HK-2 (cell line): ENCODE measurements at regions not wholly inside any gene's neighbourhood (a gene's known extent, or its start where the extent isn't known, plus 50 kb on each side); places are given as distances from the start of the nearest gene placed in this dataset.
"Not testable (repeated sequence)": the region's sequence is repeated elsewhere in the genome, so short reads cannot be mapped to it uniquely, and the experiment has no call there.

Experiments used
- DNase-seq: peaks from one replicate; pipeline ENCODE4 v3.0.0-alpha.2; 2018; ENCODE audit not compliant: unreplicated experiment

DNA sequence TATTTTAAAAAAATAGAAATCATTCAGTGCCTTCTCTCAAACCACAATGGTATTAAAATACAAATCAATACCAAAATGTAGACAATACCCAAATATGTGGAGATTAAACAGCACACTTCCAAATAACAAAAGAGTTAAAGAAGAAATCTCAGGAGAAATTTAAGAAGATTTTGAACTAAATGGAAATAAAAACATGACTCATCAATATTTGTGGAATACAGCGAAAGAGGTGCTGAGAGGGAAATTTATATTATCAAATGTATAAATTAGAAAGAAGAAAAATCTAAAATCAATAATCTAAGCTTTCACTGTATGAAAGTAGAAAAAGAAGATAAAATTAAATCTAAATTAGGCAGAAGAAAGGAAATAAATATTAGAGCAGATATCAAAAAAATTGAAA, 233.1 kb downstream of the RPIA start:
- no peak for DNase-seq

DNA sequence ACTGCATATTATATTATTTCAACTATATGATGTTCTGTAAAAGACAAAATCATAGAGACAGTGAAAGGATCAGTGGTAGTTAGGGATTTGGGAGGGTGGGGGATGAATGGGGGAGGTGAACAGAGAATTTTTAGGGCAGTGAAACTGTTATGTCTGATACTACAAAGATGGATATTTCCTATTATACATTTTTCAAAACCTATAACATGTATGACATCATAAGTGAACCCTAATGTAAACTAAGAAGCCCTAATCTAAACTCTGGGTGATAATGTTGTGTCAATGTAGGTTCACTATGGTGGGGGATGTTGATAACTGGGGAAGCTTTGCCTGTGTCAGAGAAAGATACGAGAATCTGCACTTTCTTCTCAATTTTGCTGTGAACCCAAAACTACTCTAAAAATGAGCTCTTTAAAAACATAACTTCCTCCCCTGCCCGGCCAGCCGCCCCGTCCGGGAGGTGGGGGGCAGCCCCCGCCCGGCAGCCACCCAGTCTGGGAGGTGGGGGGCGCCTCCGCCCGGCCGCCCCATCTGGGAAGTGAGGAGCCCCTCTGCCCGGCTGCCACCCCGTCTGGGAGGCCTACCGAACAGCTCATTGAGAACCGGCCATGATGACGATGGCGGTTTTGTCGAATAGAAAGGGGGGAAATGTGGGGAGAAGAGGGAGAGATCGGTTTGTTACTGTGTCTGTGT, 234.4 kb downstream of the RPIA start:
- no peak for DNase-seq

DNA sequence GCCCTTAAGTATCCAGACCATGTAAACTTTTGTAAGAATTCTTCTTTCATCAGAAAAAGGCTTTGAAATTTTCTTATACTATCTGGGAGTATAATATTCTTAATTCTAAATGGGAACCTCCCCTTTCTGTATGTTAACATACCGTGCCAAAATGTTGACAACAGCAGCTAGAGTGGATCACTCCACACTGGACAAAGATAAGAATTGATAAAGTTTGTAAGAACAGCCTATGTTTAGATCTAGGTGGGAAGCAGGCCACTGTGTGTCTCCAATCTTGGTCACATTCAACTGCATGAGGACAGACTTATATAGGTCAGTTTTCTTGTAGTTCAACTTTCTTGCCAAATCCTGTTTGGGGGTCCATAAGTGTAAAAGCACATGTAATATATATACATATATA, 235.7 kb downstream of the RPIA start:
- DNase-seq: no peak

DNA sequence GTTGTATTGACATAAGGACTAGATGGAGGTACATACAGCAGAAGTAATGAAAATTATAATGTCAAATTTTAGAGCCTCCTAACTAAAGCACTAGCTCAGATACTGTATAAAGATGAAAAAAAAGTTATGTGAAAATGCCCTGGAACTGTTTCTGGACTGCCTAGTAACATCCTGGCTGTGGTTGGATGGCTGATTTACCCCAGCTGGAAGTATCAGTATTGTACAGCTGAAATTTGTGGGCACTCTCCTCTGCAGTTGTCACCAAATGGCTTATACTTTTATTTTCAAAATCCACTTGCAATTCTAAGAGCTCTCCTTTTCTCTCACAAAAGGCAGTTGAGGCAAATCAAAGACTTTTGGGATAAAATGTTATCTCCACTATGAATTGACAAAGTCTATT, 239.2 kb downstream of the RPIA start:
- DNase-seq: no peak

DNA sequence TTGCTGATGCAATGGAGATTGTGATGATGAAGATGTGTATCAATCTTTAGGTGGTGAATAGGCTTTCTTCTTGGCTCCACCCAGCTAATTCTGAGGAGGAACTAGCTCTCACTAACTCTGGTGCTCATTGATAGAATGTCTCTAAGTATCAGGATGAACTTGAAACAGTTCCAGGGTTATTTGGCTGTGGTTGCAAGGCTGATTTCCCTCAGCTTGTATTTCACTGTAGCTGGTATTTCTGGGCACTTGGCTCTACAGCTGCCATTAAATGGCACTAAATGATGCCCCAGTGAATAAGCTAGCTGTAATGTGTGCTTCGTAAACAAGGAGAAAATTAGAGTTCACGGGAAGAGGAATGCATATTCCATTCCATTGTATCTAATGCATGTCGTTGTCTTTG, 241.2 kb downstream of the RPIA start:
- DNase-seq: no peak

DNA sequence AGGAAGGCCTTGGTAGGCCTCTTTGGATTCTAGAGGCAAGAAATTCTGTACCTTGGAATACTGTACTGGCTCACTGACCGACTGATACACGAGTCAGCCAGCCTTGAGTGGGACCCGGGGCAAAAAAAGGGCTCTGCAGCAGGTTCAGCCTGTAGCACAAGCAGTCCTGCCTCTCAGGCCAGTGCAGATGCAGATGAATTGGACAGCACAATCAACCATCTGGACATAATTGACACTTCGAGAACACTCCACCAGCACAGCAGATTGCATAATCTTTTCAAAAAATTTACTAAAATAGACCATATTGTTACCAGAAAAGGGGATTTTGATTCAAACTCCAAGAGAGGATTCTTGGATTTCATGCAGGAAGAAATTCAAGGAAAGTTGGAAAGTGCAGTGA, 241.6 kb downstream of the RPIA start:
- no peak for DNase-seq

DNA sequence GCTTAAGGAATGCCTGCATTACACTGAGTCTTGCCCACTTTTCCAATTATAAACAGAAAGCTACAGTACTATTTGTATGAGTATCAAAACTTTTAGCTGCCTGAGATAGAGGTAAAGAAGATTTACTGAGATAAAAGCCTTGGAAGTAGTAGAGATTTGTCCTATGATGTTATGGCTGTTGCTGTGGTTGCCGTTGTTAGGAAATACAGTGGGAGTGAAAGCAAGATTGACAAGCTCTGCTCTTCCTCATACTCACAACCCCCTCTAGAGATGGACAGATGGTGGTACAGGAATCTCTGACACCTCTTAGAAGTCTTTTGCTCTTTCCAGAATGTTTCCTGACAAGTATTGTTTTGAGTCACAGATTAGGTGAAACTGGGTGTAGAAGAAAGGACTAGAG, 242.5 kb downstream of the RPIA start:
- no peak for DNase-seq

DNA sequence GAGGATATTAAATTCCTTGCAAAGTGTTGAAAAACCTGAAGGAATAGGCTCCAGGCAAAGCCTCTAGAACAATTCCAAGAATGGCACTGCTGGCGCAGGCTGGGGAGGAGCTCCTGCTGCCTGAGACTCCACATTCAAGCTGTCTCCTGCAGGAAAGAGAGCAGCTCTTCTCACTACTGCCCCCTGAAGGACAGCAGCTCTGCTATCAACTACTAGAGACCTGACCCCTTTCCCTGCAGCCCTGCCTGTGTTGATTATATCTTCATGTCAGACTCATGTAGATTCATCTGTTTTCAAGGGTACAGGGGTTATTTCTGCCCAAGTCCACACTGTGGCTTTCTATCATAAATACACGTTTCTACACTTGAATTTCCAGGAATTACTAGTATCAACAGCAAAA, 249.7 kb downstream of the RPIA start:
- DNase-seq: not testable (repeated sequence)

DNA sequence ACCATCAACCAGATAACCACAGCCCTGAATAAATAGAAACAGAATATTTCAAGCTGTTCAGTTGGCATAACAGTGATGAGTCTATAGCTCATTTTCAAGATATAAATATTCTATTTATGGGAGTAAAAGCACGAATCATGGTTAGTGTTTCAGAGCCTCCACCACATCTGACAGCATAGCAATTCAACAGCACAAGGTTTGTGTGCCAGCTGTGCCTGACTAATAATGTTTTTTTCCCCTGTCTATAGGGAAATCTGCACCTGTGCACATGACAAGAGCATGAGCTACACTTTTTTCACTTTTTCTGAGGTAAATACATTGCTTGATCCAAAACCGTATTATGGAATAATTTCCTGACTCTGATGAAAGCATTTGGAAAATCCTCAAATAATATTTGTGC, 251.3 kb downstream of the RPIA start:
- no peak for DNase-seq

DNA sequence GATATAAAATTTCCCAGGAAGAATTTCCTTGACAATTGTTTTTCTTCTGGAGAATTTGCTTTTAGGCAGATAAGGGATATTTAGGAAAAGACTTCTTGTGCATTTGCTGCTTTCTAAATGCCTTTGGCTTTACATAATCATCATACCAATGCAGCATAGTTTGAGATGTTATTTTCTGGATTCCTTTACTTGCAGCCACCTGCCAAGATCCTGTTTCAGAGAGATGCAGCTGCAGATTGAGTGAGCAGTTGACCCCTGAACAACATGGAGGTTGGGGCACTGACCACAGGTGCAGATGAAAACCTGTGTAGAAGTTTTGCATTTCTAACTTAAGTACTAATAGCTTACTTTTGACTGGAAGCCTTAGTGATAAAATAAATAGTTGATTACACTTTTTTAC, 257.9 kb downstream of the RPIA start:
- DNase-seq: no peak

DNA sequence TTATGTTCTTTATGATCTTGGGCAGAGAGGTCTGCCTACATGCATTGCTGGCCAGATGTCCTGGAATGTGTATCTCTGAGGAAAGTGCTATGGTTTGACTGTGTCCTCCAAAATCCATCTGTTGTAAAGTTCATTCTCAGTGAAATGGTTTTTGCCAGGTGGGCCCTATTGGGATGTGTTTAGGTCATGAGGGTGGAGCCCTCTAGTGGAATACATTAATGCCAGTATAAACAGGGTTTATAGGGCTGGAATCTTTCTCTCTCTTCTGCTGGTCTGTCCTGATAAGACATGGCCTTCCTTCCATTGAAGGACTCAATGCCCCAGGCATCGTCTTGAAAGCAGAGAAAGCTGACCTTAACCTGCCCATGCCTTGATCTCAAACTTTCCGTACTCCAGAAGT, 258.5 kb downstream of the RPIA start:
- DNase-seq: no peak

DNA sequence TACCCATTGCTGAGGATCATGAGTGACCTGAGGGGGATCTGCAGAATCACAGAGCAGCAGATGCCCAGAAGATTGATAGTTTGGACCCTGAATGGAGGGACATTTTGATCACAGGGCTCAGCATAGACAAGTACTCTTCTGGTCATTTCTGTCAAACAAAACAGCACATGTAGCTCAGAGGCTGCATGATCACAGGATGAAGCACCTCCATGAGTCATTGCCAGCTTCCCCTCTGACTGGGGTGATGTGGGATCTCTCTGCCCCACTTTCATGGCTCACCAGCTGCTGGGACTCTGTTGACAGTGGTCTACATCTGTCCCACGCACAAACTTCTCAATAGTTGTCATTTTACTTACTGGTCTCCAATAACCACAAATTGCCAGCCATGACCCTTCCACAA, 264.1 kb downstream of the RPIA start:
- DNase-seq: no peak

DNA sequence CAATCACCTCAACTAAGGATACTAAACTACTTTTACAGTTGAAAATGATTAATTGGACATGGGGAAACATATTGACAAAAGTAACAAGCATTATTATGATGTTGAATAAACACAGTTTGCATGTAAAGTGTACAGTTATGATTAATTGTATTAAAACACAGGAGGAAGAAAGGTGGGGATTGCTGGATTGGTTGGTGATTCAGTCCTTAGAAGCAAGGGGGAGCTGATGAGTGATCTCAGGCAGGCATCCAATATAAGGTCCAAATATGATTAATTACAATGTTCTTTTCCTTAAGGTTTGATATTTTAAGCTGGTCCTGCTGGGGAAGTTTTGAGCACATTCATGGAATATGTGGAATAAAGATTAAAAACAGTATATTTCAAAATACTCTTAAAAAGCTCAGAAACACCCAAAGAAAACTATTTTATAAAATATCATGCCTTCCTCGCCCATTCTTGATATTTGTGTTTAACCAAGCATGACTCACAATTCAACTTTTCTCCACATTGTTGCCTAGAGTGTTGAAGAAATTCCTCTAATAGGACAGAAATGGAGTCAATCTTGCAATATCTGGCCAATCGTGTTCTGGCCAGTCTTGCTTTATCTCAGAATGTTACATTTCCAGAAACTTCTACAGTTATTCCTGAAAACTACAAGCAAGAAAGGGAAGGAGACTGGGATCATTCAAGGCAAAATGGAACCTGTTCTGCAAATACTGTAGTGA, 268.2 kb downstream of the RPIA start:
- no peak for DNase-seq

DNA sequence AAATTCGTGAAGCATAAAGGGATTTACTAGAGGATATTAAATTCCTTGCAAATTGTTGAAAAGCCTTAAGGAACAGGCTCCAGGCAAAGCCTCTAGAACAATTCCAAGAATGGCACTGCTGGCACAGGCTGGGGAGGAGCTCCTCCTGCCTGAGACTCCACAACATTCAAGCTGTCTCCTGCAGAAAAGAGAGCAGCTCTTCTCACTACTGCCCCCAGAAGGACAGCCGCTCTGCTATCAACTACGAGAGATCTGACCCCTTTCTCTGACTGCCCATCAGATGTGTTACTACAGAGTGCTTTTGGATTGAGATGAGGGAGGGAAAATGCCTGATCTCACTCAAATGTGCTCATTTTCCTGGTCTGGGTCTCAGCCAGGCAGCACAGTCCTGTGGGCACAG, 269.9 kb downstream of the RPIA start:
- not testable (repeated sequence) for DNase-seq

DNA sequence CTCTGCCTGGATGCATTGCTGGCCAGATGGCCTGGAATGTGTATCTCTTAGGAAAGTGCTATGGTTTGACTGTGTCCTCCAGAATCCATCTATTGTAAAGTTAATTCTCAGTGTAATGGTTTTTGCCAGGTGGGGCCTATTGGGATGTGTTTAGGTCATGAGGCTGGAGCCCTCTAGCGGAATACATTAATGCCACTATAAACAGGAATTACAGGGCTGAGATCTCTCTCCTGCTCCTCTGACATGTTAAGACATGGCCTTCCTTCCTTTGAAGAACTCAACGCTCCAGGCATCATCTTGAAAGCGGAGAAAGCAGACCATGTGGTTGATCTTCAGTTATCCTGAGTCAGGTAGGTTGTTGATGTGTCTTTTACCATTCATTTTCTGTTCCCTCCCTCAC, 276.4 kb downstream of the RPIA start:
- DNase-seq: no peak

DNA sequence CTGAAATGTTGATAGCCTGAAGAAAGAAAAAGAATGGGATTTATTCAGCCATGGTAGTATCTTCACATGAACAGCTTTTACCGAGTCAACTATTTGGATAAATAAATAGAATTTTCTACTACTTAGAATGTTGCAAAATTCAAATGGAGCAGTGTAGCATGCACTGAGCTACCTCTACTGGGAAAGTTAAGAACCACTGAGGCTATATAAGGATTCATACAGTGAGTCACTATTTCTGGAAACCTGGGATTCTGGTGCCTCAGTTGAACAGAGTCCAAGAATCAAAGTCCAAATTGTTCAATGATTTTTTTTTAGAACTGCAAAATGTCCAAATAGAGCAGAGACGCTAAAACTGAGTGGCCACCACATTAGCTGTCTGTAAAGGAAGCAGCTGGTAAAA, 286.5 kb downstream of the RPIA start:
- not testable (repeated sequence) for DNase-seq

DNA sequence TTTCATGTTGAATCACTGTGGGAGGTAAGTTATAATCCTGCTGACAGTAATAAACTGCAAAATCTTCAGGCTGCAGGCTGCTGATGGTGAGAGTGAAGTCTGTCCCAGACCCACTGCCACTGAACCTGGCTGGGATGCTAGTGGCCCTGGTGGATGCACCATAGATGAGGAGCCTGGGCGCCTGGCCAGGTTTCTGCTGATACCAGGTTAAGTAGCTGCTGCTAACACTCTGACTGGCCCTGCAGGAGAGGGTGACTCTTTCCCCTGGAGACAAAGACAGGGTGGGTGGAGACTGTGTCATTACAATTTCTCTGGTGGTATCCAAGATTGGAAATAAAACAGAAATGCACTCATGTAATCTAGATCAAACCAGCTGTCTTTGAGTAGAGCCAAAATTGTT, 287.0 kb downstream of the RPIA start:
- DNase-seq: not testable (repeated sequence)

DNA sequence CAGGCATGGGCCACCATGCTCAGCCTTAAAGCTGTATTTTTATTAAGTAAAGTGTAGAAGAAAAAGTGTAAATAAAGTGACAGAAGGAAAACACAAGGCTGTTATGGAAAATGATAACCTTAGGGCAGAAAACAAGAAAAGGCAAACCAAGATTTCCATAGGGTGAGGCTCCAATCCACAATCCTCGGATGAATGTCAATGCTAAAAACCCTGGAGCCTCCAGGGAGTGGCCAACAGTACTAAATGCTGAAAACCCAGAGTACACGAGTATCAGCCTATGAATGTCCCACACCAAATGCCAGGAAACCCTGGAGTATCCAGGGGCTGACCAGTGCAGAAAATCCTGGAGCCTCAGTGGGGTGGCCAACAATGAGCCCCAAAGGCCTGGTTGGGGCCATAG, 292.6 kb downstream of the RPIA start:
- not testable (repeated sequence) for DNase-seq

DNA sequence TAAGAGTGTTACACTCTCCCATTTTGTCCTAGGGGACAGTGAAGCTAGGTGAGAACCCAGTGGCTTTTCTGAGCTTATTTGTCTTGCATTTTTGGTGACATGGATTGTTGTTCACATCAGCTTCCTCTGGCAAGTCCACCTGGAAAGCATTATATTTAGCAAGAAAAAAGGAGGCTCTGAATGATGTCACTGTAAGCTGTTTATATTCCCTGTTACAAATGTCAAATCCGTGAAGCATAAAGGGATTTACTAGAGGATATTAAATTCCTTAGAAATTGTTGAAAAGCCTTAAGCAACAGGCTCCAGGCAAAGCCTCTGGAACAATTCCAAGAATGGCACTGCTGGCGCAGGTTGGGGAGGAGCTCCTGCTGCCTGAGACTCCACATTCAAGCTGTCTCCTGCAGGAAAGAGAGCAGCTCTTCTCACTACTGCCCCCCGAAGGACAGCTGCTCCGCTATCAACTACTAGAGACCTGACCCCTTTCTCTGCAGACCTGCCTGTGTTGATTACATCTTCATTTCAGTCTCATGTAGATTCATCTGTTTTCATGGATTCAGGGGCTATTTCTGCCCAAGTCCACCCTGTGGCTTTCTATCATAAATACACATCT, 295.4 kb downstream of the RPIA start:
- not testable (repeated sequence) for DNase-seq

DNA sequence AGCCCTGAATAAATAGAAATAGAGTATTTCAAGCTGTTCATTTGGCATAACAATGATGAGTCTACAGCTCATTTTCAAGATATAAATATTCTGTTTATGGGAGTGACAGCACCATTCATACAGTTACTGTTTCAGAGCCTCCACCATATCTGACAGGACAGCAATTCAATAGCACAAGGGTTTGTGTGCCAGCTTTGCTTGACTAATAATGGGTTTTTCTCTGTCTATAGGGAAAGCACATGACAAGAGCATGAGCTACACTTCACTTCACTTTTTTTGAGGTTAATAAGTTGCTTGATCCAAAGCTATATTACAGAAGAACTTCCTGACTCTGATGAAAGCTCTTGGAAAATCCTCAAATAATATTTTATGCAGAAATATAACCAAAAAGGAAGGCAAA, 297.1 kb downstream of the RPIA start:
- DNase-seq: not testable (repeated sequence)

DNA sequence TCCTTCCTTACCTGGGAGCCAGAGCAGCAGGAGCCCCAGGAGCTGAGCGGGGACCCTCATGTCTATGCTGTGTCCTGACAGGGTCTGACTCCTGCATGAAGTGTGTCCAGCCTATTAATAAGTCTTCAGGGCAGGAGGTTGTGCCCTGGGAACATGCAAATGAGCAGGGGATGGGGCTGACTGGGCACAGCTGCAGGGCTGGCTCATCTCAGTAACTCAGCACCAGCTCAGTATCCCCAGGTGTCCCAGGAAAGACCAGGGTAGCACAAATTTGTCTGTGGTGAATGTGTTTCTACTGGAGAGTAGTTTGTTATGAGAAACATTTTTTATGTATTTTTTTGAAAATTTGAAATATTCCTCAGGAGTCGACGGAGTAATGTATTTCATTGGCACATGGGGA, 301.3 kb downstream of the RPIA start:
- not testable (repeated sequence) for DNase-seq

DNA sequence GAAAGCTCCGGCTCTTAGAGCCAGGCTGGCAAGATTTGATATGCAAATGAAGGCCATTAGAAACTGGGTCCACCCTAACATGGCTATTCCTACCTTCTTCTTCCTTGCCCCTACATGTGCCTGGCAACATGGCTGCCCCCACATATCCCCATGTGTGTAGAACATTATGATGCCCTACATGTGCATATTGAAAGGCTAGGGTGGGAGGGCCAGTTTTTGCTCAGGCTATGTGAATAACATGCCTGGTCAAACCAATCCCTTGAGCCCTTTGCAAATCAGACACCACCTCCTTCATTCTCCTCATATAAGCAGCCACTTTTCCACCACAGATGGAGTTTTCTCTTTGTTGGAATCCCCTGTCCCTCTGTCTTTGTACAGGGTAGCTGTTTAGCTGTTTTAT, 303.4 kb downstream of the RPIA start:
- not testable (repeated sequence) for DNase-seq

DNA sequence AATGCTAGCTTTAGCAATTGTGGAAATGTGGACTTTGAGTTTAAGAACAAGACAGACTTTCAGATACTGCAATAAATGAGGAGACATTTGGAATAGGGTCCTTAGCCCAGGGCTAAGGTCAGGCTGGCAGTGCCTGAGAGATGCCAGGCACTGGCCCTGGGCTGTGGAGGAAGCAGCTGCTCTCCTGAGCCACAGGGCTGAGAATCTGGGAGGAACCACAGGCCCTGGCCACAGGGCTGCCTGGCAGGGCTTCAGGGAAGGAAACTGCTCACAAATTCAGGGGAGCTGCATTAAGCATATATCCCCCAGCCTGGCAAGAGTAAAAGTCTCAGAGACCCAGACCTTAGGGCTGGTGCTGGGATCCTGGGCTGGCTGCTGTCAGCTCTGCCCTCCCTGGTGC, 305.1 kb downstream of the RPIA start:
- not testable (repeated sequence) for DNase-seq
